ENCODE measurements at regions not wholly inside any gene's neighbourhood (a gene's known extent, or its start where the extent isn't known, plus 50 kb on each side); places are given as distances from the start of the nearest gene placed in this dataset.
"Not testable (repeated sequence)": the region's sequence is repeated elsewhere in the genome, so short reads cannot be mapped to it uniquely, and the experiment has no call there.

GRCh38 chr15:70588613-70589012, 174.7 kb downstream of the UACA start:
- Histone ChIP-seq H3F3A (ENCODE audit: insufficient read depth, low read length, poor library complexity, severe bottlenecking) (no peaks in the 10 kb centered on the region), H3K9ac (ENCODE audit: low read length) (no peak overlapping the region), H2AFZ (ENCODE audit: low read depth, low read length) (no peak overlapping the region), H3K27me3 (ENCODE audit: insufficient read depth, low read depth, low read length) (peaks cover 9% of the 10 kb centered on the region), H3K4me3 (ENCODE audit: low read length) (no peak overlapping the region), H3K79me2 (replicated peaks; ENCODE audit: insufficient read depth, low read length) (no peaks in the 10 kb centered on the region), H3K9me3 (ENCODE audit: low read length) (no peaks in the 10 kb centered on the region), H3K4me2 (ENCODE audit: low read length) (no peak overlapping the region), H4K20me1 (ENCODE audit: insufficient read depth) (no peaks in the 10 kb centered on the region), H3K27ac (ENCODE audit: low read length) (no peak overlapping the region), H3K36me3 (ENCODE audit: insufficient read depth, low read length) (no peaks in the 10 kb centered on the region), H3K9me2 (ENCODE audit: insufficient read depth, low read length) (no peaks in the 10 kb centered on the region)
- TF ChIP-seq CTCF (IDR thresholded peaks at IDR 0.05; ENCODE audit: poor library complexity, severe bottlenecking): no peak
- TF ChIP-seq TAF1 (IDR thresholded peaks at IDR 0.05; ENCODE audit: low read depth): no peak
- no peak for TF ChIP-seq SMC3 (conservative IDR thresholded peaks at IDR 0.05; ENCODE audit: poor library complexity)
- TF ChIP-seq MXI1 (conservative IDR thresholded peaks at IDR 0.05; ENCODE audit: poor library complexity, severe bottlenecking): no peak
- TF ChIP-seq REST (IDR thresholded peaks at IDR 0.05; ENCODE audit: borderline replicate concordance): no peak
- TF ChIP-seq RAD21 (conservative IDR thresholded peaks at IDR 0.05): no peak
- no peak for TF ChIP-seq EZH2 (IDR thresholded peaks at IDR 0.05; ENCODE audit: borderline replicate concordance, insufficient read depth, low read length, poor library complexity, severe bottlenecking)
- no peak for TF ChIP-seq EP300 (conservative IDR thresholded peaks at IDR 0.05; ENCODE audit: poor library complexity, severe bottlenecking)
- no peak for TF ChIP-seq POLR2AphosphoS5 (IDR thresholded peaks at IDR 0.05)

- Histone ChIP-seq H3K27me3 (ENCODE audit: insufficient read depth, low read depth, low read length) (peaks cover 9% of the 10 kb centered on the region), H3K9me3 (ENCODE audit: low read length) (no peaks in the 10 kb centered on the region), H3K79me2 (replicated peaks; ENCODE audit: insufficient read depth, low read length) (no peaks in the 10 kb centered on the region), H3K27ac (ENCODE audit: low read length) (no peak overlapping the region), H4K20me1 (ENCODE audit: insufficient read depth) (no peaks in the 10 kb centered on the region), H3K4me3 (ENCODE audit: low read length) (no peak overlapping the region), H3K36me3 (ENCODE audit: insufficient read depth, low read length) (no peaks in the 10 kb centered on the region), H3F3A (ENCODE audit: insufficient read depth, low read length, poor library complexity, severe bottlenecking) (no peaks in the 10 kb centered on the region), H3K4me2 (ENCODE audit: low read length) (no peak overlapping the region), H3K9me2 (ENCODE audit: insufficient read depth, low read length) (no peaks in the 10 kb centered on the region), H2AFZ (ENCODE audit: low read depth, low read length) (no peak overlapping the region), H3K9ac (ENCODE audit: low read length) (no peak overlapping the region)
- no peak for TF ChIP-seq REST (IDR thresholded peaks at IDR 0.05; ENCODE audit: borderline replicate concordance)
- TF ChIP-seq POLR2AphosphoS5 (IDR thresholded peaks at IDR 0.05): no peak
- TF ChIP-seq TAF1 (IDR thresholded peaks at IDR 0.05; ENCODE audit: low read depth): no peak
- TF ChIP-seq RAD21 (conservative IDR thresholded peaks at IDR 0.05): no peak
- TF ChIP-seq EZH2 (IDR thresholded peaks at IDR 0.05; ENCODE audit: borderline replicate concordance, insufficient read depth, low read length, poor library complexity, severe bottlenecking): no peak
- TF ChIP-seq CTCF (IDR thresholded peaks at IDR 0.05; ENCODE audit: poor library complexity, severe bottlenecking): no peak
- TF ChIP-seq SMC3 (conservative IDR thresholded peaks at IDR 0.05; ENCODE audit: poor library complexity): no peak
- no peak for TF ChIP-seq MXI1 (conservative IDR thresholded peaks at IDR 0.05; ENCODE audit: poor library complexity, severe bottlenecking)
- TF ChIP-seq EP300 (conservative IDR thresholded peaks at IDR 0.05; ENCODE audit: poor library complexity, severe bottlenecking): no peak
Measured at GRCh38 chr15:70587896-70588567, 175.3 kb downstream of the UACA start.

- H3F3A ChIP-seq (ENCODE audit: insufficient read depth, low read length, poor library complexity, severe bottlenecking); H3K4me3 ChIP-seq (ENCODE audit: low read length); H3K27me3 ChIP-seq (ENCODE audit: insufficient read depth, low read depth, low read length); H3K36me3 ChIP-seq (ENCODE audit: insufficient read depth, low read length); H3K9me3 ChIP-seq (ENCODE audit: low read length); H3K79me2 ChIP-seq (replicated peaks; ENCODE audit: insufficient read depth, low read length); H3K4me2 ChIP-seq (ENCODE audit: low read length); H3K27ac ChIP-seq (ENCODE audit: low read length); H3K9ac ChIP-seq (ENCODE audit: low read length); H4K20me1 ChIP-seq (ENCODE audit: insufficient read depth); H2AFZ ChIP-seq (ENCODE audit: low read depth, low read length); H3K9me2 ChIP-seq (ENCODE audit: insufficient read depth, low read length): not testable (repeated sequence)
Measured at GRCh38 chr15:70587012-70587634, 176.2 kb downstream of the UACA start.

Data from neural cell (in vitro differentiated cells).